K562 (cell line): ENCODE measurements at regions not wholly inside any gene's neighbourhood (a gene's known extent, or its start where the extent isn't known, plus 50 kb on each side); places are given as distances from the start of the nearest gene placed in this dataset.

Experiments used
- ATAC-seq: fragments of 200-7000 bp; cut with Tn5 transposase; 3 replicates; pipeline ENCODE4 v1.9.1; 2020; ENCODE audit warnings: moderate library complexity
- BruUV-seq: library from RNA; stranded (reverse); fragments of 400-500 nt; replicated peaks from 2 replicates; lab custom pipeline; 2021; lab: Mats Ljungman, UMichigan
- CTCF ChIA-PET: fragments of 300-600 bp; formaldehyde crosslinking; extraction: SDS; loops from one replicate; lab custom pipeline; 2021; ENCODE audit warnings: low intra/inter-chr PET ratio; lab: Yijun Ruan, JAX
- POLR2A ChIA-PET: fragments of 300-600, 350-650 bp; sonication (Branson Sonifier 250); formaldehyde crosslinking; extraction: SDS; loops from one replicate; lab custom pipeline; 2021; ENCODE audit warnings: antibody characterized with exemption, inconsistent platforms; lab: Yijun Ruan, JAX
- DNase-seq, 4 experiments: peaks; one replicate each; pipeline versions ENCODE4 v3.0.0 to v3.0.0-alpha.2; 2011 to 2018; ENCODE audit warnings: low spot score in 3 of 4, mixed read lengths in 3 of 4; ENCODE audit errors: extremely low read depth in 1 of 4
- FAIRE-seq: peaks from 2 replicates; lab custom pipeline; 2011; peaks lifted over from hg19 to GRCh38; lab: Jason Lieb, UNC
- H2AFZ ChIP-seq: 2 replicates; pipeline ENCODE4 v1.6.0; 2011; ENCODE audit warnings: low read depth, low read length, control low read depth, inconsistent platforms
- H3K27ac ChIP-seq: fragments of 200-600 bp; 3 replicates; pipeline ENCODE4 v1.8.0; 2011; ENCODE audit warnings: low read depth, mild to moderate bottlenecking, control low read depth, inconsistent platforms, low read length, moderate library complexity, mixed read lengths; ENCODE audit errors: extremely low read depth
- H3K27me3 ChIP-seq, 2 experiments: fragments of 300-600 bp in 1 of 2; 2 replicates in 1 of 2; 3 replicates in 1 of 2; pipeline versions ENCODE4 v1.6.0 to v1.8.0; 2011; ENCODE audit warnings: inconsistent platforms in 2 of 2, low read length in 2 of 2, mild to moderate bottlenecking in 1 of 2, mixed read lengths in 1 of 2, moderate library complexity in 1 of 2; ENCODE audit not compliant: control insufficient read depth in 2 of 2, insufficient read depth in 2 of 2
- H3K36me3 ChIP-seq: fragments of 300-600 bp; 3 replicates; pipeline ENCODE4 v1.8.0; 2011; ENCODE audit warnings: mild to moderate bottlenecking, low read length, inconsistent platforms; ENCODE audit not compliant: control insufficient read depth, insufficient read depth
- H3K4me1 ChIP-seq, 2 experiments: fragments of 200-600 bp in 1 of 2; replicated peaks in 1 of 2; 2 replicates in 1 of 2; 3 replicates in 1 of 2; pipeline versions ENCODE4 v1.5.1 to v1.8.0; 2011; ENCODE audit warnings: inconsistent platforms in 2 of 2, low read length in 2 of 2, mild to moderate bottlenecking in 1 of 2, mixed read lengths in 1 of 2, moderate library complexity in 1 of 2; ENCODE audit not compliant: control insufficient read depth in 2 of 2, insufficient read depth in 2 of 2
- H3K4me2 ChIP-seq: 2 replicates; pipeline ENCODE4 v1.6.1; 2011; ENCODE audit warnings: low read length, control low read depth, inconsistent platforms, mixed read lengths; ENCODE audit not compliant: insufficient read depth
- H3K4me3 ChIP-seq: fragments of 200-600 bp; sonication (generic), shearing (Covaris generic); 2 replicates; pipeline ENCODE4 v1.5.1; 2016; ENCODE audit warnings: control low read depth, inconsistent platforms
- H3K79me2 ChIP-seq: fragments of 200-600 bp; 3 replicates; pipeline ENCODE4 v1.8.0; 2011; ENCODE audit warnings: low read length, inconsistent platforms; ENCODE audit not compliant: control insufficient read depth, insufficient read depth
- H3K9ac ChIP-seq, 2 experiments: 2 replicates each; pipeline versions ENCODE4 v1.6.0 to v1.6.1; 2011; ENCODE audit warnings: low read depth in 2 of 2, low read length in 2 of 2, control low read depth in 1 of 2, inconsistent platforms in 1 of 2, mild to moderate bottlenecking in 1 of 2, mixed read lengths in 1 of 2; ENCODE audit not compliant: insufficient read depth in 1 of 2
- H3K9me1 ChIP-seq: one replicate; pipeline ENCODE4 v1.6.0; 2011; ENCODE audit warnings: inconsistent platforms, mild to moderate bottlenecking, low read length, moderate library complexity; ENCODE audit not compliant: control insufficient read depth, insufficient read depth
- H3K9me3 ChIP-seq: replicated peaks from 2 replicates; pipeline ENCODE4 v1.5.1; 2011; ENCODE audit warnings: low read depth, low read length, inconsistent platforms; ENCODE audit not compliant: control insufficient read depth, insufficient read depth
- H4K20me1 ChIP-seq: replicated peaks from 2 replicates; pipeline ENCODE4 v1.6.1; 2011; ENCODE audit warnings: low read length, inconsistent platforms, mixed read lengths; ENCODE audit not compliant: control insufficient read depth, insufficient read depth
- CGGBP1 ChIP-seq: fragments of 250-450 bp; sonication (Bioruptor Pico); IDR thresholded peaks from 2 replicates; pipeline ENCODE4 v1.9.0; 2021; ENCODE audit warnings: mild to moderate bottlenecking
- LEF1 ChIP-seq: fragments of 450-650 bp; IDR thresholded peaks from 2 replicates; pipeline ENCODE4 v1.6.1; 2016; ENCODE audit warnings: mild to moderate bottlenecking
- MNT ChIP-seq, 2 experiments: fragments of 450-650 bp; conservative IDR thresholded peaks; 2 replicates each; pipeline ENCODE4 v1.6.1; 2017; ENCODE audit warnings: mild to moderate bottlenecking in 2 of 2, moderate library complexity in 2 of 2
- MYC ChIP-seq, 2 experiments: fragments of 250-450 bp in 1 of 2; sonication (Bioruptor Pico) in 1 of 2; IDR thresholded peaks; 2 replicates each; pipeline versions ENCODE4 v1.5.1 to v1.6.1; 2012 to 2021; ENCODE audit warnings: low read depth in 2 of 2, borderline replicate concordance in 1 of 2, improper control_type of control experiment in 1 of 2, low read length in 1 of 2, mild to moderate bottlenecking in 1 of 2, moderate library complexity in 1 of 2
- PBX2 ChIP-seq, 2 experiments: IDR thresholded peaks in 1 of 2; conservative IDR thresholded peaks in 1 of 2; 2 replicates each; pipeline ENCODE4 v1.6.1; 2016; ENCODE audit warnings: low read depth in 2 of 2, mild to moderate bottlenecking in 1 of 2, missing compliant biosample characterization in 1 of 2, missing genetic modification characterization in 1 of 2, moderate library complexity in 1 of 2
- PML ChIP-seq: IDR thresholded peaks from 2 replicates; pipeline ENCODE4 v1.6.1; 2012; ENCODE audit warnings: low read length, inconsistent platforms
- STAG1 ChIP-seq: sonication (generic); formaldehyde crosslinking; IDR thresholded peaks from 2 replicates; pipeline ENCODE4 v1.5.0; 2020; ENCODE audit warnings: missing genetic modification reagents, borderline replicate concordance
- ZNF511 ChIP-seq: sonication (generic); formaldehyde crosslinking; IDR thresholded peaks from 2 replicates; pipeline ENCODE4 v1.8.0; 2022; ENCODE audit warnings: mild to moderate bottlenecking, missing genetic modification reagents
- ZNF518B ChIP-seq: fragments of 250-450 bp; sonication (Bioruptor Pico); IDR thresholded peaks from 2 replicates; pipeline ENCODE4 v1.5.0; 2021; ENCODE audit warnings: mild to moderate bottlenecking, moderate library complexity
- WGBS: fragments of 100-300 bp; shearing (Covaris generic); methylation state at CpG from one replicate; pipeline ENCODE4 v1.1.6; 2016; ENCODE audit warnings: low coverage, mixed read lengths; ENCODE audit not compliant: insufficient coverage; ENCODE audit errors: missing lambda C conversion rate; 5-methylcytosine and 5-hydroxymethylcytosine counted together
- in situ Hi-C: fragments of 300-500 bp; cut with MboI; formaldehyde crosslinking; loops from 4 replicates; pipeline ENCODE4 v1.15.0; 2018; ENCODE audit warnings: inconsistent platforms, mixed read lengths
- intact Hi-C: fragments of 100-400 bp; cut with micrococcal nuclease; formaldehyde crosslinking; loops from 2 replicates; pipeline ENCODE4 v1.14.2; 2022

- H3K4me3 ChIP-seq, result no peak overlapping the region
- DNase-seq, result no peak
- no peak overlapping the region for H2AFZ ChIP-seq
- ATAC-seq, result no peak
- H3K9me1 ChIP-seq, result no peaks in the 10 kb centered on the region
- no peaks in the 10 kb centered on the region for H3K9me3 ChIP-seq
- CTCF ChIA-PET, result no interaction called here
- POLR2A ChIA-PET, result no interaction called here
- 0% methylated on average over 8 of the region's 8 CpGs for WGBS
- H3K4me2 ChIP-seq, result no peak overlapping the region
- no peak overlapping the region for H3K27ac ChIP-seq
- intact Hi-C loops, result no loop called here
- no peaks in the 10 kb centered on the region for H3K79me2 ChIP-seq
- in situ Hi-C loops, result no loop called here
- no peaks in the 10 kb centered on the region for H3K4me1 ChIP-seq
- no peak overlapping the region for H3K9ac ChIP-seq
- no peaks in the 10 kb centered on the region for H4K20me1 ChIP-seq
- H3K36me3 ChIP-seq, result no peaks in the 10 kb centered on the region
- H3K27me3 ChIP-seq, result no peaks in the 10 kb centered on the region
- FAIRE-seq, result no peak
- BruUV-seq, result no TSS peak
- no peak for TF ChIP-seq CGGBP1 (CRISPR knock-in tag)
- TF ChIP-seq STAG1 (CRISPR knock-in tag), result no peak
- no peak for TF ChIP-seq LEF1
- no peak for TF ChIP-seq MYC (IDR thresholded peaks at IDR 0.05; ENCODE audit: low read depth, low read length)
- TF ChIP-seq MYC (CRISPR knock-in tag; IDR thresholded peaks at IDR 0.05; ENCODE audit: borderline replicate concordance, low read depth), result no peak
- no peak for TF ChIP-seq PBX2 (CRISPR knock-in tag; IDR thresholded peaks at IDR 0.05; ENCODE audit: low read depth)
- TF ChIP-seq PBX2 (tag; conservative IDR thresholded peaks at IDR 0.05; ENCODE audit: low read depth), result no peak
- TF ChIP-seq PML, result no peak
- TF ChIP-seq MNT (conservative IDR thresholded peaks at IDR 0.05), result no peak
- TF ChIP-seq ZNF511 (CRISPR knock-in tag), result no peak
- TF ChIP-seq ZNF518B, result no peak
Measured at GRCh38 chr10:130904676-130905075, 406.8 kb downstream of the TCERG1L start.
